ENCODE measurements at regions not wholly inside any gene's neighbourhood (a gene's known extent, or its start where the extent isn't known, plus 50 kb on each side); places are given as distances from the start of the nearest gene placed in this dataset.

GRCh38 chr12:90593596-90594295 lies 361.2 kb downstream of the CCER1 start:
- no peak for TF ChIP-seq SUPT20H (IDR thresholded peaks at IDR 0.05; ENCODE audit: borderline replicate concordance, control insufficient read depth, low read depth, low read length)
- TF ChIP-seq EZH2 (IDR thresholded peaks at IDR 0.05; ENCODE audit: borderline replicate concordance, control insufficient read depth, low read depth, low read length): no peak
- TF ChIP-seq, protein P1, sequence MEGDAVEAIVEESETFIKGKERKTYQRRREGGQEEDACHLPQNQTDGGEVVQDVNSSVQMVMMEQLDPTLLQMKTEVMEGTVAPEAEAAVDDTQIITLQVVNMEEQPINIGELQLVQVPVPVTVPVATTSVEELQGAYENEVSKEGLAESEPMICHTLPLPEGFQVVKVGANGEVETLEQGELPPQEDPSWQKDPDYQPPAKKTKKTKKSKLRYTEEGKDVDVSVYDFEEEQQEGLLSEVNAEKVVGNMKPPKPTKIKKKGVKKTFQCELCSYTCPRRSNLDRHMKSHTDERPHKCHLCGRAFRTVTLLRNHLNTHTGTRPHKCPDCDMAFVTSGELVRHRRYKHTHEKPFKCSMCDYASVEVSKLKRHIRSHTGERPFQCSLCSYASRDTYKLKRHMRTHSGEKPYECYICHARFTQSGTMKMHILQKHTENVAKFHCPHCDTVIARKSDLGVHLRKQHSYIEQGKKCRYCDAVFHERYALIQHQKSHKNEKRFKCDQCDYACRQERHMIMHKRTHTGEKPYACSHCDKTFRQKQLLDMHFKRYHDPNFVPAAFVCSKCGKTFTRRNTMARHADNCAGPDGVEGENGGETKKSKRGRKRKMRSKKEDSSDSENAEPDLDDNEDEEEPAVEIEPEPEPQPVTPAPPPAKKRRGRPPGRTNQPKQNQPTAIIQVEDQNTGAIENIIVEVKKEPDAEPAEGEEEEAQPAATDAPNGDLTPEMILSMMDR (IDR thresholded peaks at IDR 0.05 in 2 of 3, conservative IDR thresholded peaks at IDR 0.05 in 1 of 3; ENCODE audit: control insufficient read depth in 2 of 3, extremely low read depth in 1 of 3, insufficient read depth in 1 of 3, low read depth in 3 of 3, low read length in 3 of 3): no peak
- no peak for TF ChIP-seq NFYB (IDR thresholded peaks at IDR 0.05; ENCODE audit: insufficient read depth, low read depth, low read length)
- TF ChIP-seq CEBPZ (IDR thresholded peaks at IDR 0.05; ENCODE audit: low read depth, low read length): no peak
- TF ChIP-seq POLR2A (IDR thresholded peaks at IDR 0.05; ENCODE audit: low read depth, low read length): no peak
- TF ChIP-seq RFX5 (IDR thresholded peaks at IDR 0.05; ENCODE audit: low read depth, low read length): no peak

All from GM12878 (cell line).